Mesenchymal stem cell (in vitro differentiated cells and primary cell): ENCODE measurements at regions not wholly inside any gene's neighbourhood (a gene's known extent, or its start where the extent isn't known, plus 50 kb on each side); places are given as distances from the start of the nearest gene placed in this dataset.

Experiments used
- DNase-seq: peaks from one replicate; pipeline ENCODE4 v3.0.0-alpha.2; 2013
- H2AFZ ChIP-seq: one replicate; pipeline ENCODE4 v1.6.1; 2013; ENCODE audit warnings: low read depth, mild to moderate bottlenecking, control low read depth, inconsistent platforms, low read length, moderate library complexity
- H2AK5ac ChIP-seq: 2 replicates; pipeline ENCODE4 v1.6.1; 2013; ENCODE audit warnings: low read length, moderate library complexity, mild to moderate bottlenecking, inconsistent platforms; ENCODE audit not compliant: severe bottlenecking
- H2BK120ac ChIP-seq: one replicate; pipeline ENCODE4 v1.6.1; 2013; ENCODE audit warnings: low read depth, mild to moderate bottlenecking, inconsistent platforms, low read length, moderate library complexity
- H2BK12ac ChIP-seq, 2 experiments: one replicate each; pipeline ENCODE4 v1.6.1; 2013; ENCODE audit warnings: inconsistent platforms in 2 of 2, low read length in 2 of 2, mild to moderate bottlenecking in 2 of 2, moderate library complexity in 2 of 2, control low read depth in 1 of 2
- H2BK15ac ChIP-seq: one replicate; pipeline ENCODE4 v1.6.1; 2013; ENCODE audit warnings: mild to moderate bottlenecking, low read depth, inconsistent platforms; ENCODE audit not compliant: poor library complexity, severe bottlenecking
- H2BK5ac ChIP-seq: 2 replicates; pipeline ENCODE4 v1.6.1; 2013; ENCODE audit warnings: low read depth, mild to moderate bottlenecking, low read length, control low read depth, inconsistent platforms; ENCODE audit not compliant: poor library complexity, severe bottlenecking
- H3K14ac ChIP-seq, 2 experiments: one replicate each; pipeline ENCODE4 v1.6.1; 2013; ENCODE audit warnings: inconsistent platforms in 2 of 2, low read length in 2 of 2, control low read depth in 1 of 2, mild to moderate bottlenecking in 1 of 2, moderate library complexity in 1 of 2
- H3K18ac ChIP-seq, 2 experiments: one replicate each; pipeline ENCODE4 v1.6.1; 2013; ENCODE audit warnings: inconsistent platforms in 2 of 2, low read length in 2 of 2, control low read depth in 1 of 2, low read depth in 1 of 2, mild to moderate bottlenecking in 1 of 2
- H3K23ac ChIP-seq, 2 experiments: one replicate each; pipeline ENCODE4 v1.6.1; 2013; ENCODE audit warnings: inconsistent platforms in 2 of 2, low read length in 2 of 2, mild to moderate bottlenecking in 2 of 2, moderate library complexity in 2 of 2, control low read depth in 1 of 2
- H3K27ac ChIP-seq: 2 replicates; pipeline ENCODE4 v1.5.1; 2013; ENCODE audit warnings: mild to moderate bottlenecking, moderate library complexity, low read length, control low read depth, inconsistent platforms; ENCODE audit not compliant: poor library complexity, severe bottlenecking
- H3K27me3 ChIP-seq, 2 experiments: 2 replicates each; pipeline versions ENCODE4 v1.6.1 to v1.7.0; 2013; ENCODE audit warnings: low read length in 2 of 2, mild to moderate bottlenecking in 2 of 2, moderate library complexity in 2 of 2, control low read depth in 1 of 2, inconsistent platforms in 1 of 2; ENCODE audit not compliant: control insufficient read depth in 1 of 2, insufficient read depth in 1 of 2
- H3K36me3 ChIP-seq, 2 experiments: 2 replicates each; pipeline versions ENCODE4 v1.6.1 to v1.7.0; 2013; ENCODE audit warnings: low read length in 2 of 2, control low read depth in 1 of 2, inconsistent platforms in 1 of 2, low read depth in 1 of 2, mild to moderate bottlenecking in 1 of 2; ENCODE audit not compliant: insufficient read depth in 2 of 2, control insufficient read depth in 1 of 2
- H3K4ac ChIP-seq, 2 experiments: one replicate each; pipeline ENCODE4 v1.6.1; 2013; ENCODE audit warnings: inconsistent platforms in 2 of 2, low read length in 2 of 2, mild to moderate bottlenecking in 2 of 2, moderate library complexity in 2 of 2, control low read depth in 1 of 2, low read depth in 1 of 2
- H3K4me1 ChIP-seq: 2 replicates; pipeline ENCODE4 v1.6.1; 2013; ENCODE audit warnings: low read depth, low read length, control low read depth; ENCODE audit not compliant: control insufficient read depth, insufficient read depth
- H3K4me2 ChIP-seq: 2 replicates; pipeline ENCODE4 v1.6.1; 2013; ENCODE audit warnings: low read length, mild to moderate bottlenecking, inconsistent platforms; ENCODE audit not compliant: poor library complexity, severe bottlenecking
- H3K4me3 ChIP-seq, 2 experiments: 2 replicates each; pipeline versions ENCODE4 v1.5.1 to v1.7.0; 2013; ENCODE audit warnings: low read length in 2 of 2, mild to moderate bottlenecking in 2 of 2, control low read depth in 1 of 2, low read depth in 1 of 2; ENCODE audit not compliant: insufficient read depth in 1 of 2
- H3K79me1 ChIP-seq: replicated peaks from 2 replicates; pipeline ENCODE4 v1.6.1; 2013; ENCODE audit warnings: mild to moderate bottlenecking, control low read depth, low read length, inconsistent platforms; ENCODE audit not compliant: poor library complexity, severe bottlenecking
- H3K9ac ChIP-seq: 2 replicates; pipeline ENCODE4 v1.7.0; 2013; ENCODE audit warnings: mild to moderate bottlenecking, low read length, moderate library complexity
- H3K9me3 ChIP-seq: 2 replicates; pipeline ENCODE4 v1.7.0; 2013; ENCODE audit warnings: mild to moderate bottlenecking, low read length; ENCODE audit not compliant: control insufficient read depth
- H4K8ac ChIP-seq: one replicate; pipeline ENCODE4 v1.6.1; 2013; ENCODE audit warnings: inconsistent platforms, mild to moderate bottlenecking, low read length, moderate library complexity
- H4K91ac ChIP-seq: one replicate; pipeline ENCODE4 v1.6.1; 2013; ENCODE audit warnings: mild to moderate bottlenecking, low read length, inconsistent platforms
- WGBS: methylation state at CpG from one replicate; pipeline ENCODE4 v1.1.7; 2013; ENCODE audit warnings: mixed read lengths; 5-methylcytosine and 5-hydroxymethylcytosine counted together

DNA sequence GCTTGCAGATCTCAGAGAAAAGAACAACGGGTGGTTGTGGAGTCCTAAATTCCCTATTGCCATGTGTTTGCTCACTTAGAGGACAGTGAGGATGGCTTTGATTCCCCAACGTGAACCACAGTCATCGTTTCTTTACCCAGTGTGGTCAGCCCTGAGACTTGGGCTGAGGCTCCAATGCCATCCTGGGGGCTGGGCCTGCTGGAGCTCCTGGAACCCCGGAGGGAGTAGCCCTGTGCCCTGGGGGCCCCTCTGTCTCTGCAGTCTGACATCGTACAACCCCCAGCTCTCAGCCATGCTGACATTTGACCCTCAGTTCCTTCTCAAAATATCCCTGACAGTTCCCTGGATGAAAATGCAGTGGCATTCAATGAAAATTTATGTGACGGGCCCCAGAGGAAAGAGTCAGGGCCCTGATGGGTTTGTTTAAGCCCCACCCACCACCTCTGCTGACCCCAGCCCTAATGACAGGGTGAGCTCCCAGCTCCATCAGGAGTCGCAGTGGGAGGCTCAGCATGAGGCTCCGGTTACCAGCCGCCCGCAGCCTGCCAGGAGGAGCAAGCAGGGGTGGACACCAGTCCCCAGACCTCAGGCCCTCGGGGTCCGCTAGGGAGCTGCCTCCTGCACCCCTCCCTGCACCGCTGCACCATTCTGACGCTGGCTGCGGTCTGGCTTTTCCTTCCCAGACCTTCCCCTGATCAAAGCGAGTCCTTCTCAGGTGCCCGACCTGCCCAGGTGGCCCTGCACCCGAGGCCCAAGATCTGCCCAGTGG lies 120.9 kb downstream of the TWIST2 start:
- Histone ChIP-seq H2BK15ac (no peak overlapping the region), H3K9ac (no peak overlapping the region), H3K27me3 (peaks cover 10 to 20% of the 10 kb centered on the region in 2 experiments), H3K9me3 (no peaks in the 10 kb centered on the region), H2AFZ (peak overlapping the region; percentile 10), H3K79me1 (no peaks in the 10 kb centered on the region), H3K4ac (no peak overlapping the region), H2BK120ac (no peak overlapping the region), H4K91ac (no peak overlapping the region), H2BK12ac (no peak overlapping the region), H3K36me3 (no peaks in the 10 kb centered on the region), H3K4me1 (peaks cover 8% of the 10 kb centered on the region), H2BK5ac (no peak overlapping the region), H2AK5ac (no peak overlapping the region), H3K4me2 (no peak overlapping the region), H3K27ac (no peak overlapping the region), H3K4me3 (no peak overlapping the region), H3K23ac (no peak overlapping the region), H3K18ac (no peak overlapping the region), H4K8ac (no peak overlapping the region), H3K14ac (no peak overlapping the region)
- DNase-seq, result no peak
- WGBS, result 60% methylated on average over 13 of the region's 18 CpGs

DNA sequence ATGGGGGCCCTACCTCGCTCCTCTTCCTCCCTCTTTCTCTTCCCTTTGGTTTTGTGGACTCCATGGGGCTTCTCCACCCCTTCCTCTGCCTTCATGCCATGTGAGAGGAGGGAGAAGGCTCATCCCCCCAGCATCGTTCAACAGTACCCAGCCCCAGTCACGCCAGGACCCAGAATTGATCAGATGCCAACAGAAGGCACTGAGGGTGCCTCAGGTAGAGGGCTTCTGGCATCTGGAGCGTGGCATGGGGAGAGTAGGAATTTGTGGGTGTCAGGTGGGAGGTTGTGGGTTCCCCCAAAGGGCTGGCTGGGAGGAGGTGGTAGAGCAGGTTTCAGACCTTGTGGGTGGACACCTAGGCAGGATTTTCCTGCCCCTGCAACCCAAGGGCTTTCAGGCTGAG lies 122.0 kb downstream of the TWIST2 start:
- Histone ChIP-seq H3K27me3 (peaks cover 4 to 20% of the 10 kb centered on the region in 2 experiments), H3K9me3 (no peaks in the 10 kb centered on the region), H3K27ac (no peak overlapping the region), H3K4me3 (no peak overlapping the region), H2BK15ac (no peak overlapping the region), H2BK12ac (no peak overlapping the region), H3K14ac (no peak overlapping the region), H3K23ac (no peak overlapping the region), H3K79me1 (no peaks in the 10 kb centered on the region), H3K36me3 (no peaks in the 10 kb centered on the region), H2BK5ac (no peak overlapping the region), H4K91ac (no peak overlapping the region), H3K4me2 (no peak overlapping the region), H3K9ac (no peak overlapping the region), H3K4me1 (peaks cover 7% of the 10 kb centered on the region), H2BK120ac (no peak overlapping the region), H2AFZ (no peak overlapping the region), H4K8ac (no peak overlapping the region), H2AK5ac (no peak overlapping the region), H3K4ac (no peak overlapping the region), H3K18ac (no peak overlapping the region)
- 88% methylated on average over 4 of the region's 4 CpGs for WGBS
- DNase-seq, result no peak

DNA sequence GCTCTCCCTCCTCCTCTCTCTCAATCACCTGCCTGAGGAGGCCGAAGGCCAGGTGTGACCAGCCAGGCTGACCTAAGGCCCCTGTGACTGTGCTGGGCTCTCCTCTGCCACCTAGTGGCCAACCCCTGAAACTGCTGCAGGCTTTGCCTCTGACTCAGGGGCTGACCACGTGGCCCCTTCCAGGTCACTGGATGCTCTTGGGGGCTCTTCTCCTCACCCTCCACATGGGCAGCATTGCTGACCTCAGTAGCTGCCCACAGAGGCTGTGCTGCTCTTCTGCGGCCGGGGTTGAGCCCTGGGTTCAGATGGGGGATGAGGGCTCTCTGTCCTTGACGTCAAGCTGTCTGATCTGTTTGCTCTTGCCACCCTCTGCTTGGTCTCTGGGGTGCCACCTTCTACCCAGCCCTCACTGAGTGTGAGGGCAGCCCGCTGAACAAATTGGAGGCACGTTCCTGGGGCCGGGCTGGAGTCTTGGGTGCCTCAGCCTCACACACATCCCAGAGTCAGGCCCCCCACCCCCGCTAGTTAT lies 122.7 kb downstream of the TWIST2 start:
- H3K4me3 ChIP-seq, result no peak overlapping the region
- H3K27me3 ChIP-seq, result peaks cover 4 to 20% of the 10 kb centered on the region in 2 experiments
- H3K23ac ChIP-seq, result no peak overlapping the region
- no peak overlapping the region for H3K9ac ChIP-seq
- no peak overlapping the region for H2BK120ac ChIP-seq
- H4K8ac ChIP-seq, result peak overlapping the region; percentile 12
- no peaks in the 10 kb centered on the region for H3K36me3 ChIP-seq
- H3K4me1 ChIP-seq, result peaks cover 7% of the 10 kb centered on the region
- no peak overlapping the region for H3K4ac ChIP-seq
- H3K18ac ChIP-seq, result peak overlapping the region in 1 of 2 experiments; percentile 3
- 39% methylated on average over 9 of the region's 9 CpGs for WGBS
- no peak overlapping the region for H2BK5ac ChIP-seq
- H3K4me2 ChIP-seq, result no peak overlapping the region
- H3K79me1 ChIP-seq, result no peaks in the 10 kb centered on the region
- H4K91ac ChIP-seq, result peak overlapping the region; percentile 59
- no peak overlapping the region for H2AFZ ChIP-seq
- no peak overlapping the region for H2BK12ac ChIP-seq
- no peak overlapping the region for H3K27ac ChIP-seq
- H3K14ac ChIP-seq, result no peak overlapping the region
- peak overlapping the region; percentile 56 for H2BK15ac ChIP-seq
- no peak overlapping the region for H2AK5ac ChIP-seq
- H3K9me3 ChIP-seq, result no peaks in the 10 kb centered on the region
- DNase-seq, result peak; percentile 55

DNA sequence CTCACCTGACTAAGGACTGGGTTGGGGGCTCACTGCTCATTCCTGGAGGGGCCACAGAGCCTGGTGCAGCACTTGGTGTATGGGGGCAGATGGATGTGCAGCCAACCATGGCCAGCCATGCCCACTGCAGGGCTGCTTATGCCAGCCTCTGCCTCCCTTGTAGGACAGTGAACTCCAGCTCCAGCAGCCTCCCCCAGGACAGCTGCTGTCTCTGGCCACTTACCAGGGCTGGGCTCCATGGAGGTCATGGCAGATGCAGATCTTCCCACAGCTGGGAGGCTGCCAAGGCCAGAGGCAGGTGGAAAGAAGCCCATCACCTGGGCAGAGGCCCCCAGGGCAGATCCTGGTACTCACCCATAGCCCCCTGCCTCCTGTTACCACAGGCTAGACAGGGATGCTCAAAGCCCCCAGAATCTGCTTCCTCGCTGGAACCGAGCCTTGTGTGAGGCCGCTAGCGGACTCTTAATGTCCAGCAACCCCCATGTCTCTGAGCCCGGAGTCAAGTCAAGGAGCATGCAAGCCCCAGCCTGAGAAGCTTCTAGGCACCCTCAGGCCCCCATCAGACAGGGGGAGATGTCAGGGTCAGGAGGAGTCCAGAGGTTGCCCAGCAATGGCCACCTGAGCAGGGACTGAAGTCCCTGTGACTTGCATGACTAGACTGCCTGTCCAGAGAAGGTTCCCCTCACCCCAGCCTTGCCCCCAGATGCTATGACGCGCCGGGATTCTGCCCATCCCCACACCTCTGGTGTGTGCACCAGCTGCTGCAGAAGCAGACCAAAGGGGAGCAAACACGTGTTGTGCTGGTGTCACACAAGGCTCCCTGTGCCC lies 123.6 kb downstream of the TWIST2 start:
- H3K4me1 ChIP-seq, result peaks cover 7% of the 10 kb centered on the region
- no peaks in the 10 kb centered on the region for H3K9me3 ChIP-seq
- H3K14ac ChIP-seq, result no peak overlapping the region
- DNase-seq, result no peak
- no peak overlapping the region for H3K18ac ChIP-seq
- H2BK5ac ChIP-seq, result no peak overlapping the region
- H3K27ac ChIP-seq, result no peak overlapping the region
- H3K36me3 ChIP-seq, result no peaks in the 10 kb centered on the region
- 91% methylated on average over 9 of the region's 9 CpGs for WGBS
- no peak overlapping the region for H2AK5ac ChIP-seq
- H3K79me1 ChIP-seq, result no peaks in the 10 kb centered on the region
- H3K4me3 ChIP-seq, result no peak overlapping the region
- H2AFZ ChIP-seq, result no peak overlapping the region
- H3K4me2 ChIP-seq, result no peak overlapping the region
- no peak overlapping the region for H3K23ac ChIP-seq
- H4K8ac ChIP-seq, result no peak overlapping the region
- H2BK15ac ChIP-seq, result no peak overlapping the region
- peaks cover 4 to 14% of the 10 kb centered on the region in 2 experiments for H3K27me3 ChIP-seq
- H2BK120ac ChIP-seq, result no peak overlapping the region
- no peak overlapping the region for H2BK12ac ChIP-seq
- H4K91ac ChIP-seq, result peak overlapping the region; percentile 43
- H3K9ac ChIP-seq, result no peak overlapping the region
- H3K4ac ChIP-seq, result no peak overlapping the region
